Left ventricle myocardium inferior (tissue), 1 donor: ENCODE measurements at regions not wholly inside any gene's neighbourhood (a gene's known extent, or its start where the extent isn't known, plus 50 kb on each side); places are given as distances from the start of the nearest gene placed in this dataset.

ENCODE experiments used
- DNase-seq: peaks from one replicate; pipeline ENCODE4 v3.0.0-alpha.2; 2020
- H3K27ac ChIP-seq: fragments of 200-600 bp; replicated peaks from 2 replicates; pipeline ENCODE4 v1.8.0; 2021
- H3K27me3 ChIP-seq: fragments of 200-600 bp; 2 replicates; pipeline ENCODE4 v1.8.0; 2021; ENCODE audit warnings: low read depth
- H3K36me3 ChIP-seq: fragments of 200-600 bp; 2 replicates; pipeline ENCODE4 v1.8.0; 2021
- H3K4me1 ChIP-seq: fragments of 200-600 bp; 2 replicates; pipeline ENCODE4 v1.8.0; 2021
- H3K4me3 ChIP-seq: fragments of 200-600 bp; 2 replicates; pipeline ENCODE4 v1.8.0; 2021; ENCODE audit warnings: mild to moderate bottlenecking, moderate library complexity
- H3K9me3 ChIP-seq: fragments of 200-600 bp; replicated peaks from 2 replicates; pipeline ENCODE4 v1.8.0; 2021
- CTCF ChIP-seq: fragments of 200-600 bp; IDR thresholded peaks from 2 replicates; pipeline ENCODE4 v1.8.0; 2021; ENCODE audit warnings: antibody characterized with exemption, mild to moderate bottlenecking, borderline replicate concordance
- intact Hi-C: fragments of 100-400 bp; cut with micrococcal nuclease; formaldehyde crosslinking; loops from one replicate; pipeline ENCODE4 v1.11.0; 2022
- donor health status: DM: no; HTN: yes; CAD: no; lungs with severe emphysema.

GRCh38 chr3:18778598-18778997 is 353.5 kb upstream of the SATB1 start:
- Histone ChIP-seq H3K9me3 (no peaks in the 10 kb centered on the region), H3K4me1 (no peaks in the 10 kb centered on the region), H3K27me3 (no peaks in the 10 kb centered on the region), H3K27ac (no peak overlapping the region), H3K4me3 (no peak overlapping the region), H3K36me3 (no peaks in the 10 kb centered on the region)
- TF ChIP-seq CTCF: no peak
- DNase-seq: no peak
- intact Hi-C loops: no loop called here

- no peak overlapping the region for H3K4me3 ChIP-seq
- no peak for DNase-seq
- TF ChIP-seq CTCF: no peak
- H3K27ac ChIP-seq: no peak overlapping the region
- no peaks in the 10 kb centered on the region for H3K4me1 ChIP-seq
- intact Hi-C loops: no loop called here
- no peaks in the 10 kb centered on the region for H3K9me3 ChIP-seq
- no peaks in the 10 kb centered on the region for H3K36me3 ChIP-seq
- H3K27me3 ChIP-seq: no peaks in the 10 kb centered on the region
Observed at GRCh38 chr3:18778094-18778493, 353.0 kb upstream of the SATB1 start.

DNA sequence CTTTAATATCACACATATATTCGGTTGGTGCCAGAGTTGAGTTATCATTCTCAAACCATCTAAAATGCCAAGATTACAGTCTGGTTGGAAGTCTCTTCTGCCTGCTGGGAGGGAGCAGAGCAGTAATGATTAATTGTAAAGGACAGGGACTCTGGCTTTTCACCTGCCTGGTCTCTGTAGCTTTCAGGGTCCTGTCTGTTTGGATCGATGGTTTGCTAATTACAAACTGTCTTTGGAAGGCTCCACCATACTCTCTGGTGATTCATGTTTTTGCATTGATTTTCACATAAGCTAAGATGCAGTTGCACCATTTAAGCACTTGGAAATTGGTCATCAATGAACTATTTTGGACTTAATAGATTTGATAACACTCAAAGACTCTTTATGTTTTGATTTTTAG is 350.4 kb upstream of the SATB1 start:
- H3K4me3 ChIP-seq: no peak overlapping the region
- H3K27me3 ChIP-seq: no peaks in the 10 kb centered on the region
- H3K36me3 ChIP-seq: no peaks in the 10 kb centered on the region
- H3K4me1 ChIP-seq: no peaks in the 10 kb centered on the region
- intact Hi-C loops: no loop called here
- no peak for TF ChIP-seq CTCF
- no peak for DNase-seq
- H3K9me3 ChIP-seq: no peaks in the 10 kb centered on the region
- H3K27ac ChIP-seq: no peak overlapping the region

GRCh38 chr3:18774319-18775088 is 349.4 kb upstream of the SATB1 start:
- Histone ChIP-seq H3K27ac (no peak overlapping the region), H3K4me1 (no peaks in the 10 kb centered on the region), H3K36me3 (no peaks in the 10 kb centered on the region), H3K9me3 (no peaks in the 10 kb centered on the region), H3K27me3 (no peaks in the 10 kb centered on the region), H3K4me3 (no peak overlapping the region)
- intact Hi-C loops: no loop called here
- no peak for DNase-seq
- TF ChIP-seq CTCF: no peak

DNA sequence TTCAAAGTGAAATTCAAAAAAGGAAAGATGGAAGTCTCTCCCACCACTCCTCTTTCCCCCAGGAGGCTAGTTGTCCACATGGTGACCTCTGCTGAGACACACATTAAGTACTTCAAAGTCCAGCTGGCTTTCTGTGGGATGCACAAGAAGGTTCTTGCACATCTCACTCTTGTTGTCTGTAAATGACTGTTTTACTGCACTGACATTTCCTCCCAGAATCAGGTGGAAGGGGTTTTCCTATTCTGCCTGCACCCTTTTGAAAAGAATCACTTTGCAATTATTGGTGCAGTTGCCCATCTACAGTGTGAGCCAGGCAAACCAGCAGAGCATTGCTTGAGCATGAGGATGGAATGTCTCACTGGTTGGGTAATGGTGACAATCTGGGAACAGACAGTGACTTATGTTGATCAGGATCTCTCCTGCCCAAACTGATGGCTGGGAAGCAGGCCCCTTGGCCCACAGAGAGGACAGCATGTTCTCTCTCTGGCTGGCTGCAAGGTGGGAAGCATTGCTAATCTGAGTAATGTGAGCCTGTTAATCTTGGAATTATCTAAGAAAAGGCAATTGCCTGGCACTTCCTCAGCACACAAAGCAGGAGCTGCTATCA is 347.7 kb upstream of the SATB1 start:
- Histone ChIP-seq H3K4me1 (no peaks in the 10 kb centered on the region), H3K9me3 (no peaks in the 10 kb centered on the region), H3K27me3 (no peaks in the 10 kb centered on the region), H3K36me3 (no peaks in the 10 kb centered on the region), H3K4me3 (no peak overlapping the region), H3K27ac (no peak overlapping the region)
- intact Hi-C loops: no loop called here
- TF ChIP-seq CTCF: no peak
- no peak for DNase-seq
